Activated CD4-positive, alpha-beta T cell treated with anti-CD3 and anti-CD28 coated beads, Interleukin-2, amount 50 U/mL, for 48 hours (primary cell): ENCODE measurements at regions not wholly inside any gene's neighbourhood (a gene's known extent, or its start where the extent isn't known, plus 50 kb on each side); places are given as distances from the start of the nearest gene placed in this dataset.
A peak's percentile ranks its signal among the peaks of the same experiment; 100 is the strongest.
"Not testable (repeated sequence)": the region's sequence is repeated elsewhere in the genome, so short reads cannot be mapped to it uniquely, and the experiment has no call there.

Experiments used
- DNase-seq, 2 experiments: peaks; one replicate each; pipeline ENCODE4 v3.0.0-alpha.2; 2020

GRCh38 chr7:152539190-152539495 lies 103.3 kb upstream of the KMT2C start:
- not testable (repeated sequence) for DNase-seq

- DNase-seq = not testable (repeated sequence)
Measured at GRCh38 chr7:152538346-152539189, 102.8 kb upstream of the KMT2C start.

- DNase-seq = no peak
Measured at GRCh38 chr7:152537639-152538038, 101.8 kb upstream of the KMT2C start.

GRCh38 chr7:152528612-152529011 lies 92.8 kb upstream of the KMT2C start:
- DNase-seq = no peak

- DNase-seq = no peak
Measured at GRCh38 chr7:152527610-152528032, 91.8 kb upstream of the KMT2C start.

GRCh38 chr7:152523916-152524315 lies 88.1 kb upstream of the KMT2C start:
- DNase-seq = no peak

- DNase-seq = no peak
Measured at GRCh38 chr7:152522571-152523067, 86.8 kb upstream of the KMT2C start.

- no peak for DNase-seq
Measured at GRCh38 chr7:152521420-152522337, 85.9 kb upstream of the KMT2C start.

- DNase-seq = no peak
Measured at GRCh38 chr7:152520861-152521302, 85.1 kb upstream of the KMT2C start.

GRCh38 chr7:152519290-152519689 lies 83.5 kb upstream of the KMT2C start:
- DNase-seq = no peak

GRCh38 chr7:152516216-152516615 lies 80.4 kb upstream of the KMT2C start:
- DNase-seq = no peak

- not testable (repeated sequence) for DNase-seq
Measured at GRCh38 chr7:152515266-152515950, 79.6 kb upstream of the KMT2C start.

- no peak for DNase-seq
Measured at GRCh38 chr7:152514771-152515105, 78.9 kb upstream of the KMT2C start.

- DNase-seq = no peak
Measured at GRCh38 chr7:152513861-152514770, 78.3 kb upstream of the KMT2C start.

GRCh38 chr7:152512706-152513105 lies 76.9 kb upstream of the KMT2C start:
- peak; percentile 5 to 8 for DNase-seq

- no peak for DNase-seq
Measured at GRCh38 chr7:152511736-152512135, 75.9 kb upstream of the KMT2C start.

- no peak for DNase-seq
Measured at GRCh38 chr7:152508701-152509100, 72.9 kb upstream of the KMT2C start.

GRCh38 chr7:152505606-152506005 lies 69.8 kb upstream of the KMT2C start:
- no peak for DNase-seq

- DNase-seq = no peak
Measured at GRCh38 chr7:152504816-152505215, 69.0 kb upstream of the KMT2C start.

- DNase-seq = no peak
Measured at GRCh38 chr7:152504367-152504766, 68.6 kb upstream of the KMT2C start.

GRCh38 chr7:152502813-152503790 lies 67.3 kb upstream of the KMT2C start:
- no peak for DNase-seq
